ENCODE measurements at regions not wholly inside any gene's neighbourhood (a gene's known extent, or its start where the extent isn't known, plus 50 kb on each side); places are given as distances from the start of the nearest gene placed in this dataset.

- TF ChIP-seq CTCF (IDR thresholded peaks at IDR 0.05 in 2 of 3, conservative IDR thresholded peaks at IDR 0.05 in 1 of 3; ENCODE audit: borderline replicate concordance in 1 of 3, insufficient read depth in 1 of 3, low read depth in 2 of 3, low read length in 2 of 3) (no peak), ATF3 (IDR thresholded peaks at IDR 0.05) (no peak), SP1 (IDR thresholded peaks at IDR 0.05; ENCODE audit: low read depth) (no peak)
These were observed 53.5 kb upstream of the TIPARP start for GRCh38 chr3:156620901-156621300.

All from HCT116 (cell line).